Fibroblast of skin of left biceps (primary cell): ENCODE measurements at regions not wholly inside any gene's neighbourhood (a gene's known extent, or its start where the extent isn't known, plus 50 kb on each side); places are given as distances from the start of the nearest gene placed in this dataset.

Experiments
- DNase-seq, 2 experiments: peaks; one replicate each; pipeline ENCODE4 v3.0.0-alpha.2; 2013; ENCODE audit warnings: low read depth in 2 of 2

DNA sequence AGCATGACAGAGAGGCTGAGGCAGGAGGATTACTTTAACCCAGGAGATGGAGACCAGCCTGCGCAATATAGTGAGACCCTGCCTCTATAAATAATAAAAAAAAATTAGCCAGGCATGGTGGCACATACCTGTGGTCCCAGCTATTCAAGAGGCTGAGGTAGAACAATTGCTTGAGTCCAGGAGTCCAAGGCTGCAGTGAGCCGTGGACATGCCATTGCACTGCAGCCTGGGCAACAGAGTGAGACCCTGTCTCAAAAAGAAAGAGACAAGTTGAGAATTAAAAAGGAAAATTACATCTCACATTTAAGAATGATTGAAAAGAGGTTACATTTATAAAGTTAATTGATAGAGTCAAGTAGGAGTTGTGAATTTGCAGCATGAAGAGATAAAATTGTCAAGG is 91.4 kb upstream of the TMPO start:
- DNase-seq: no peak

DNA sequence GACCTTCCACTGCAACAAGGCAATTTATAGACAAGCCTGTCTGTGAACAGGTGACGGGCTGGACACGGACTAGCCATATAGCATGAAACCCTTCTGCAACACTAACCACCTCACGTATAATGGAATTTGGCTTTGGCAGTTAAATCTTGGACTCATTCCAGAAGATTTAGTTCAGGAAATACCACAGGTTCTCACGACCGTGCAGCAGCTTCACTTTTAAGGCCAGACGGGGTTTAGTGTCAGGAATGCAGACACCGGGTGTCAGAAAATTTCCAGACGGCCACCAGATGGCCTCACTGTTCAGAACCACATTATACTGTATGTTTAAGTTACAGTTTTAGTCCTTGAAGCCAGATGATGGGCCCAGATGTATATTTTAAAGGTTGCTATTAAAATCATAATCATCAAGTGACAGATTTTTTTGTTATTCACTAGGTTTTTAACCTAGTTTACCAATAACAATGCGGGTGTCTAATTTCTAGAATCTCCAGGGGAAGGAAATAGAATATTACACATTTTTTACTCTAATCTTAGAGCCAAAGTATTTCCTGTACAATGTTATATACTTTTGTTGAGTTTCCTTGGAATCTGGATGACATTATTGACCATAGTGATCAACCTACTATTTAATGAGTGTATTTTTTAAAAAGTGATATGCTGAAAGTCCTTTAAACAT is 90.5 kb upstream of the TMPO start:
- peak; percentile 77 for DNase-seq

- DNase-seq: no peak
Observed at GRCh38 chr12:98425859-98426258, 89.5 kb upstream of the TMPO start.

DNA sequence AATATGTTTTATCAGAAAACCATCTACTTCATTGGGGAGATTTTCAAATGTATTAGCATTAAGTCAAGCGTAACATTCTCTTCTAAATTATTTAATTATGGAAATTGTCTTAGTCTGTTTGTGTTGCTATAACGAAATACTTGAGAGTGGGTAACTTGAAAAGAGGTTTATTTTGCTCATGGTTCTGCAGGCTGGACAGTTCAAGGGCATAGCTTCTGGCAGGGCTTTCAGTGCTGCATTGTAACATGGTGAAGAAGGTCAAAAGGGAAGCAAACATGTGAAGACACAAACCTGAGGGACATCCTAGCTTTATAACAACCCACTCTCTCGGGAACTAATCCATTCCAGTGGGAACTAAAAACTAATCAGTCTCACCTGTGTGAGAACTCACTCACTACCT is 84.3 kb upstream of the TMPO start:
- no peak for DNase-seq

- no peak for DNase-seq
Observed at GRCh38 chr12:98437166-98437565, 78.2 kb upstream of the TMPO start.

DNA sequence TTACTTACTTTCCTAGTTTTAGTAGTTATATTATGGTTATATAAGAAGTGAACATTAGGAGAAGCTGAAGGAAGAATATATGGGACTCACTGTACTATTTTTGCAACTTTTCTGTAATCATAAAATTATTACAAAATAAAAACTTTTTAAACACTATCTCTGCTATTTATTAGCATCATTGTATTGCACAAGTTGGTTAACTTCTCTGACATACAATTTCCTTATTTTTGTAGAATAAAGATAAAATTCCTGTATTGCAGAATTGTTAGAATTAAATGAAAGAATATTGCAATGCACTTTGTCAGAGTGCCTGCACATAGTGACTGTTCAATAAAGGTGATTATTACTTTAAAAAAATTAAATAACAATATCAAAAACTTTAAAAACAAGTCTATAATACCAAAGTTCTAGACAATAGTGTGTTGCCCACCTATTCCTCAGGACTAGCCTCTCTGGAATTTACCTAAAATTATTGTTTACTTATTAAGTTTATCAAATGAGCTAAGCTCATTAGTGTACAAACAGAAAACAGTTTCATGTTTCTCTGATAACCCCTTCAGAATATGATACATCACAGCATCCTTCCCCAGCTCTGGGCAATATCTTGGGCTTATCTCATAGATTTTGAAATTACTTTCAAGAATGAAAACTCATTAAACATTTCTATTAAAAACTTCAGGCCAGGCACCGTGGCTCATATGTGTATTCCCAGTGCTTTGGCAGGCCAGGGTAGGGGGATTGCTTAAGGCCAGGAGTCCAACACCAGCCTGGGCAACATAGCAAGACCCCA is 77.4 kb upstream of the TMPO start:
- no peak for DNase-seq

DNA sequence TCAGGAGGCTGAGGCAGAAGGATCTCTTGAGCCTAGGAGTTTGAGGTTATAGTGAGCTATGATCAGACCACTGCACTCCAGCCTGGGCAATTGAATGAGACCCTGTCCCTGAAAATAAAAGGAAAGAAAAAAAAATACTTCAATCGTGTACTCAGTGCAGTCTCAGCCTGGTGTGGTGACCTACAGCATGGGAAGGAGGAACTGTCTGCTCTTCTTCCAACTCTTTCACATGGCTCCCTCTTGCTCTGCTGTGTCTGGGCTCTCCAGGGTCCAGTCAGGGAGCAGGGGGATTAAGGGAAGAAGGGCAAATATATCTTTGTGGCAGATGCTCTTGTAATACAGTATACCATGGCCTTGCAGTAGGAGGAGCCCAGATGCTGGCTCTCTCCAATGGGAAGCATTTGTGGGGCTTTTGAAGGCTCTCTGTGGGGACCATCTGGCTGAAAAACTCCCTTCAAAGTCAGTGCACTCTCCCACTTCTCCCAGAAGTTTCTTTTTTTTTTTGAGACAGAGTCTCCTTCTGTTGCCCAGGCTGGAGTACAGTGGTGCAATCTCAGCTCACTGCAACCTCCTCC is 76.6 kb upstream of the TMPO start:
- DNase-seq: no peak

GRCh38 chr12:98439471-98439951 is 75.9 kb upstream of the TMPO start:
- no peak for DNase-seq

DNA sequence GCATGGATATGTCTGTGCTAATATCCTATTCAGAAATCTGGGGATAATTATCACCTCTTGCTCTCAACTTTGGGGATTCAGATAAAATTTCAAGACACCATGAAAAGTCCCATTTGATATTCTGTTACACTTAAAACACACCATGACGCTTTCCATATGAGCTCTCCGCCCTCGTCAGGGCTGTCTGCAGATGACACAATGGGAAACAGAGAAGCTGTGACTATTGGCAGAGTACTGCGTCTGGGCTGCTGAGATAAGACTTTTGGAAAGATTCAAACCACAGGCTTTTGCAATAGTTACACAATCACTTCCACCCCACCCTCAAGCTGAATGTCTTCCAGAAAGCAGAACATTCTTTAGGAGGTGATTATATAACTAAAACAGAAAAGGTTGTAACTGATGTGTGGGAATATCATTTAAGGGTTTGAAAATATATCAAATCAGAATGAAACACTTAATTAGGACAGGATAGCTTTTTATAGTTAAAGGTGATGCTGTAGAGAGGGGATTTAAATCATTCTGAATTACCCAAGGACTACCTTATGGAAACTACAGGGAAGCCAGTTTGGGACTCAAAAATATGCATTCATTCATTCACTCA is 75.3 kb upstream of the TMPO start:
- DNase-seq: peak; percentile 93 to 94

- no peak for DNase-seq
Observed at GRCh38 chr12:98446060-98446459, 69.3 kb upstream of the TMPO start.

DNA sequence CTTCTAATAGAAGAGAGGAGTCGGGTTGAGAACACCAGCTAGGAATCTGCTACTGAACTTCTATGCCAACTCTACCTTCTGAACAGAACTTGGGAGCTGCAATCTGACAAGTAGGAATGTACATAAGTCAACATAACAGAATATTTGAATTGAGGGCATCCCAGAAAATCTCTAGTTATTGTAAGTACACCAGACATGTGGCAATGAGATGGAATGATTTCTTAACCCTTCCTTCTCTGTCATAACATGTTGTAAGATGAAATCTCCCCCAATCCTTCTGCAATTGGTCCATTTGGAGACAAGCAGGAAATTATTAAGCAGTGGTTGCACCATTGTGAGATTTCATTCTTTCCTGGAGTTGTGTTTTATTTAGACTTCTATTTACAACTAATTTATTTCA is 68.7 kb upstream of the TMPO start:
- peak in 1 of 2 experiments; percentile 20 for DNase-seq

- DNase-seq: no peak
Observed at GRCh38 chr12:98449584-98449983, 65.8 kb upstream of the TMPO start.

GRCh38 chr12:98453070-98453469 is 62.3 kb upstream of the TMPO start:
- no peak for DNase-seq

DNA sequence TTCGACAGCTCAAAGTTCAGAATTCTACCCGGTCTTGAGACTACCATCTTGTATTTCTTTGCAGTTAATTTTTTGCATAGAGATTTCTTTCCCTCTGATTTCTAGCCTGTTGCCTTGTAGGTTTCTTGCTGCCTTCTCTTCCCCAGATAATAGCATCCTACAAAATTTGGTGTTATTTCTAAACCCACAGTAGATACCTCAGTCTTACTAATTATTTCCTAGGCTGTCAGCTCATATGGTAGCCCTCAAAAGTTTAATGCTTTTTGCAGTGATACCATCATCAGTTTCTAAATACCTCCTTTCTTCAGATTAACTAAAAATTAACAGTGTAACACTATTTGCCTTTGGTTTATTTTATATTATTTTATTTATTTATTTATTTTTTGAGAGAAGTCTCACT is 61.9 kb upstream of the TMPO start:
- DNase-seq: no peak

GRCh38 chr12:98456041-98456440 is 59.3 kb upstream of the TMPO start:
- DNase-seq: no peak

GRCh38 chr12:98456576-98457573 is 58.5 kb upstream of the TMPO start:
- DNase-seq: no peak

- no peak for DNase-seq
Observed at GRCh38 chr12:98464190-98464589, 51.2 kb upstream of the TMPO start.

DNA sequence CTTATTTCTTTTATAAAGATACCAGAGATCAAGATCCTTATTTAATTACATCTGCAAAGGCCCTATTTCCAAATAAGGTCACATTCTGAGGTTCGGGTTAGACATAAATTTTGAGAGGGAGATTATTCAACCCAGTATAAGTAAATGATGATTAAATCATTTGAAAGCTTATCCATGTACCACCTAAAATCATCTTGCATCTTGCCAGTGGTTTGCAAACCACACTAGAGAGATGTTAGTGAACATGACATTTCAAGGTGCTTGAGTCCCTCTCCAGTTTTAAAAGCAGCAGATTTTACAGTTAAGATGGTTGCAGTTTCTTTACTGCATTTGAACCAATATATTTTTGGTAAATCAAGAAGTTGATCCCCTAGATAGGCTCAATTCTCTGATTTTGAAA is 49.9 kb upstream of the TMPO start:
- DNase-seq: no peak
